UCSD-AML1 (cell line): ENCODE measurements at regions not wholly inside any gene's neighbourhood (a gene's known extent, or its start where the extent isn't known, plus 50 kb on each side); places are given as distances from the start of the nearest gene placed in this dataset.

Experiments
- DNase-seq: peaks from one replicate; lab custom pipeline; 2025; ENCODE audit not compliant: unreplicated experiment; lab: John Stamatoyannopoulos, UW

DNA sequence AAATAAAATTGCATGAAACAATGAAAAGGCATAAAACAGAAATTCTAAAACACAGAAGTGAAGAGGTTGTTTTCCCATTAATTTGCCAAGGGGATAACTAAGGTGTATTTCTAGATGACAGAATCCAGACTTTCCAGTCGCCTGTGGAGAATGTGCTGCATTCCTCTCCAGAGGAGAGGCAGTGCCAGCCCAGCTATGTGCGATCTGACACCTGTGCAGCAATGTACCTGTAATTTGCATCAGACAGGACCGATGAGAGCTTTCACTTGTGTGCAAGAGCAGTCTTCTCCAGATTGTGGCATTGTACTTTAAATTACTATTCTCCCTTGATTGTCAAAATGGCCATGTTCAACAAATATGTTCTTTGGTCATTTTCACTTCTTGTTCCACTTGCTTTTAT is 1037.9 kb downstream of the EFNB2 start:
- DNase-seq = no peak

DNA sequence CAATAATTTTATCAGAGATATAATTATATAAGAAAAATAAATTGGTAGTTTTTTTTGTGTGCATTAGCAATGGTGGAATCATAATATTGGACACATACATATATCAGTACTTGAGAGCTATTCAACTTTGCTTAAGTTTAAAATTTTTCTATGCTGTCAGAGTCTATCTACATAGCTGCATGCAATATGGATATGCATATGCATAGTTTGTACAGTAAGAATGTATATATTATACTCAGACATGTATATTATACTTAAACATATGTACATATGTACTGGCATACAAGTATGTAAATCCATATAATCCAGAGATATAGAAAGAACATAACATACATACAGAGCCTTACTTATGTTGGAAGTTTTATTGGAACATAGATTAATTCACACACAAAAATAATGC is 1043.2 kb downstream of the EFNB2 start:
- no peak for DNase-seq

DNA sequence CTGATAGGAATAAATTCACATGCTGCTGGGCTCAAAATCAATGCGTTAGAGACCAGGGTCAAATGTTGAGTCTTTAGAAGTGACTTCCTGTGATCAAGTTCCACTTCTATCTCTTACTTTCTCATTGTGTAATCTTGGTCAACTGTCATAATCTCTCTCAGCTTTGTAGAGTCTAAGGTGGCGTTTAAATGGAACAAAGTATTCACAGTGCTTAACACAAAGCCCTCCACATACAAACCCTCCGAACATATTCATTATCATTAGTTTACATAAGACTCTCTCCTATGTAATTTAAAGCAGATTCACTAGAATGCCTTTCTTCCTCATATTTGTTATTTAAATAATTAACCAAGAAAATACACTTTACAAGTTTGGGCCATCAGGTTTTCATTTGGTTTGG is 1044.1 kb downstream of the EFNB2 start:
- no peak for DNase-seq

DNA sequence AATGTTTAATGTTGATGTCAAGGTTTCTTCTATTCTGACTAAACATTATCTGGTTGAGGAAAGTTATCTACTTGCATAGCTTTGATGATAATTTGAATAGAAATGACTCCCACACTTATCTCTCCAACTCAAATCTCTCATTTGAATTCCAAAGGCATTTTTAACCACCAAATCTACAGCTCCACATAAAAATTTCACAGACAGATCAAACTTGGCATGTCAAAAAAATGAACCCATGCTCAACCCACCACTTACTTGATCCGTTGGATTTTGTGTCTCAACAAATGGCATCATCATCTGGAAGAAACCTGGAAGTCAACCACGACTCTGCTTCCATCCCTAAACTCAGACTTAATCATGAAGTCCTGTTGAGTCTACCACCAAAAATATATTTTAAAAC is 1050.4 kb downstream of the EFNB2 start:
- no peak for DNase-seq

DNA sequence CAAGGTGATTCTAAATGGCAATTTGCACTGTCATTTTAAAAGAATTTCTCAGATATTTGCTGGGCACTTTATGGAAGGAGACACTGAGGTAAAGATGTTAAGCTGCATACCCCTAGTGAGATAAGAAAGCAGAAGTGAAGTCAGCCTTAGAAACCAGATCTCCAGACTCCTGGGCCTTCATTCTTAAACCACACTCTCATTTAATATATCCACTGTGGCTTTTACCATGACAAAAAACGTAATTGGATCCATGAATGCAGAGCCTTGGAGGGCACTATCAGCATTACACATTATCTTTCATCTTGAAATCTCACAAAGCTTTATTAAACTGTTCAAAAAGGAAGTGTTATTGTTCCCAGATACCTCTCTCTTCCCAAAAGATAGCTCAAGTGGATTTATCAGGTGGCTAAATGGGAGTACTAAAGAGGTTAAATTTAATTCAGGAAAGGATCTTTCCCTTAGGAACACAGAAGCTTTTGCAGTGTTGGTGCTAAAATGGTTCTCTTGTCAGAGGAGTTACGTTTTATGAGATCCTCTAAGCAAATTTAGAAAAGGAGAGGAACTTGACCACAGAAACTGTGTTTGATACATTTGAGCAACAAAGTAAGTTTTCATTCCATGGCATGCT is 1060.4 kb downstream of the EFNB2 start:
- no peak for DNase-seq

DNA sequence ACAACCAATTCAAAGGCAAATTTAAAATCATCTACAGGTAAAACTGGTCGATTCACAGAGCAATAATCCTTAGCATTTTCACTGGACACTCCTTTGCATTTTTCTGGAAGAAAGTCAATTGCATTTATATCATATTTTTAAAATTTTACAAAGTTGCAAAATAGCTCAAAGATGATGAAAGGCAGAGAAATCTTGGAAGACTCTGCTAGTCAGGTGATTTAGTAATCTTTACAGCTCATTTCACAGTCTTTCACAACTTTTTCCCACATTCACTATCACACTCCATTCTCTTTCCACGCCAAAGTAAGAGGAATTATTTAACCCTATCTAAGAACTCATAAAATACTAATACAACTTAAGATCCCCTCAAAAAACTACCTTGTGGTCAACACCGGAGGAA is 1063.8 kb downstream of the EFNB2 start:
- DNase-seq = no peak

DNA sequence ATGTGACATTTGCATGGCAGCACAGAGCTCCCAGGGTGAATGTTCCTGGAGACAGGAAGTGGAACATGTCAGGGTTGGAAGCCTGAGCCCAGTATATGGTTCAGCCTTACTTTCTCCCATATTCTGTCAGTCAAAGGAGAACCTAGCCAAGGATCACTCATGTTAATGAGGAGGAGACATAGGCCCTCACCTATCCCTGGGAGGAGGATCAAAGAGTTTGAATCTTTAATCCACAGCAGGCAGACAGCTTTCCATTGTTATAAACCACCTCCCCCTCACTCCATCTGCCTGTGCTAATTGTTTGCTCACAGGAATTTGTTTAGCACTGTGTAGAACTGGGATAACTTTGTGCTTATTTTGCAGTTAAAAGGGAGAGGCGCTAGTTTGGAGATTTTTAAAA is 1069.1 kb downstream of the EFNB2 start:
- no peak for DNase-seq

DNA sequence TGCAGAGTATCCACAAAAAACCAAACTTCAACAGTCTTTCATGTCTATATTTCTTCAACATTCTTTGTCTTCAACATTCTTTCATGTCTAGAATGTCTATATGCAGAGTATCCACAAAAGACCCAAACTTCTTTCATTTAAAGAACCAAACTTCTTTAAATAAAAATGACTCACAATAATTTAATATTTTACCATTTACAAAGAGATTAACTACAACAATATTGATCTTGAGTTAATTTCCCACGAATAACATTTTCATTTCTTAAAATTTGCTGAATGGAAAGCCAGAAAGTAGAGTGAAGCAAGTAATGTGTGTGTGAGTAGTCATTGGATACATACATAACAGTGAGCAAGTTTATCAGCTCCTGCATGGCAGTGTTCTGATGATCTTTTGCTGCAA is 1069.7 kb downstream of the EFNB2 start, which contains the start of gene DAOA:
DAOA (plus strand) TSS at position 301 of the 400 bp plus-strand sequence.
- DNase-seq = no peak

DNA sequence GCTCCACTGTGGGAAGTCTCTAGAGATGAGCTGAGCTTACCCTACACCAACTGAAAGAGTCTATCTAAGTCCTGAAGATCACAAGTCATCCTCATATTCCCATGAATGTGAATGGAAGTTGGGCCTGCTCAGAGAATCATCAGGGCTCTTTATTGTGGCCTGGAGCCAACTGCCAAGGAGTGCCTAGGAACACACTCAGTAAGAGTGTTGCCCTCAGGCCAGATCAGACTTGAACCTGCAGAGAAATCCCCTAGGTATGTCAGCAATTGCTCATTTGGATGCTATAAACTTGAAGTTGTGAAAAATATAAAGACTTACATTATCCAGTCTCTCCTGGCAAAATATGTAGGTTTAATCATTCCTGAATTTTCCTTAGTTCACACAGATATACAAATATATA is 1070.2 kb downstream of the EFNB2 start:
- no peak for DNase-seq

DNA sequence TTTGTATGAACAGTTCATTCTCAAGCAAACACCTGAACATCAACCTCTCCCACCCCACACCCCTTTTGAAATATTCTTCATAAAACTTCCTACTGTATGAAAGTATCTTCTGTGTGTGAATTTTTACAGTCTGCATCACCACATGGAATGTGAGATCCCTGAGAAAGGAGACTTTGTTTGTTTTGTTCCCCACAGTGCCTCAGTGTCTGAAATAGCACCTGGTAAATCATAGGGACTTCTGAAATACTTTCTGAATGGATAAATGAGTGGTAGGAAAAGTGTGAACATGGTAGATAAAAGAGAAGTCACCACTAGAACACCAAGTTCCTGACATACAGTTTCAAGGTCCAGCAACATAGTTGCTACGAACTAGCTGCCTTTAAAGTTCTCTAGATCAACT is 1071.2 kb downstream of the EFNB2 start:
- no peak for DNase-seq

DNA sequence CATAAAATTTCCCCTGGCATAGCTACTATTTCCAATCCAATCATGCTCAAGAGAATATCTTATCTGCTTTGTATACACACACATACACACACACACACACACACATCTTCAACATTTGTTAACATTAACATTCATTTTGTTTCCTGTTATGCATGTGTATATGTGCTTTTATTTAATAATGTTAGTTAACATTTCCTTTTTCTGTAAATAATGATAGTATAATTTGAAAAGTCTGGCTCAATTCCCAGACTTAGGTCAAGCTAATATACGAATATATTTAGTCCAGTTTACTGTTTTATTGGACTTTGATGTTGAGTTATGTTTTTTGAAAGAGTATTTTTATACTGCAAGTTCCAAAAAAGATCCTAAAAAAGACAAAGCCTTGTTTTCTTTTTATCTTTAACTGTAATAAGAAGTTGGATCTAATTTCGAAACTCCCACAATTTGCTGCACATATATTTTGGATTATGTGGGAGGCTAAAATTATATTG is 1072.4 kb downstream of the EFNB2 start:
- no peak for DNase-seq

DNA sequence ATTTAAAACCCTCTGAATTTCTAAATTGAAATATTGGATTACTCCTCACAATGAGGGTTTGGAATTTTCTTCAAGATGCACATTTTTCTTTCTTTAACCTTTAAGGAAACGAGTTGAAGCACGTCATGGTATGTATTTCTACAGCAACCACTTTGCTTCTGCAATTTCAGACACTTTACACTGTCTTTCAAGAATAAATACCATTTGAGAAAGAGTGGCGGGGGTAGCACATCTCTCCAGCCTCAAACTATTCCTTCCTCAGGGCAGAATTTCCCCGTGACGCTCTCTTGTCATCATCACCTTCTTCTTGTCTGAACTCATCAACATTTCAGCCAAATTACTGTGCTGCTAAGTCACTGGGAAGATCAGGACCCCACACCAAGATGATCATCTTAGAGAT is 1073.4 kb downstream of the EFNB2 start:
- DNase-seq = no peak

DNA sequence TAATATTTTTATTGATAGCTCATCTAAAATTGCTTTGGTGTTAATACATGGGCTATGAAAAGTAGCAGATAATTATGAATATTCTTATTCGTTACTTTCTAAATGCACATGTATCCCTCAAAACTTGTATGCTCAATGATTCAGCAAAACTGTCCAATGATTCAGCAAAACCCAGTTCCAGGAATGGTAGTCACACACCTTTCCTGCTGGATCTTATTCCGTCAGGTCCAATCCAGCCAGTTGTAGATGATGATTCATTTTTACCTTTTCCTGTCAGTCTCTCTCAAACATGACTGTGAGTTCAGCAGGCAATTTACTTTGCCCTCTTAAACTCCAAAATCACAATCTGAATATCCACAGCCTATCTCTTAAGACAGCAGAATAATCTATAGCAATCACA is 1082.6 kb downstream of the EFNB2 start:
- DNase-seq = no peak

DNA sequence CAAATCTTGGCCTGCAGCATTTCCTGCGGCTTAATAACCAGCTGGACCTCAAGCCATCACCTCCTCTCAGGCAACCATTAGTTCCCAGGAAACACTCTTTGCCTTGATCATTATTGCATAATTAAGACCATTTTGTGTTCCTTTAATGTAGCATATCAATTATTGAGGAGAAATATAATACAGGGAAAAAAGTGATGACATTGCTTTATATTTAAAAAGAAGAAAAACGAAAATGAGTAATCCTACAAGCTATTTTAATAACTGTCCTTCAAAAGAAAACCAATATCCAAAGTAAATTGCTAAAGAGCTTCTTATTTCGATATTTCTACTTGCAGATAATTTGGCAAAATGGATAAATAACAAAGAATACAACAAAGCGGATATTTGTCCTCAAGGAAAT is 1084.7 kb downstream of the EFNB2 start:
- no peak for DNase-seq

DNA sequence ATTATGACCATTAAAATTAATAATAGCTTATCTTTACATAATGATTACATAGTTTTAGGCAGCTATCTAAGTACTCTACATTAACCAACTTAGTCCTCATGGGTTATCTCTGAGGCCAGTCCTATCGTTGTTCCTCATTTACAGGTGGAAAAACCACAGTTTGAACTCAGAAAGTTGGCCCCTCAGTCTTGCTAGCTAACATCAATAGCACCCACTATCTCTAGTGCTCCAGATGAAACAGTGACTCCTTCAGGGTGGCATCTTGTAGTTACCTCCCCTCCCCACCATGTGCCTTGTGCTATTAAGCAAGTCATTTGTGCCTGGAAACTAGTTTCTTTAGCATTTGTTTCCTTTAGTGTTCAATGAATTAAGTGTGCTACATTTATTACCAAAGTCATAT is 1086.7 kb downstream of the EFNB2 start:
- DNase-seq = no peak

DNA sequence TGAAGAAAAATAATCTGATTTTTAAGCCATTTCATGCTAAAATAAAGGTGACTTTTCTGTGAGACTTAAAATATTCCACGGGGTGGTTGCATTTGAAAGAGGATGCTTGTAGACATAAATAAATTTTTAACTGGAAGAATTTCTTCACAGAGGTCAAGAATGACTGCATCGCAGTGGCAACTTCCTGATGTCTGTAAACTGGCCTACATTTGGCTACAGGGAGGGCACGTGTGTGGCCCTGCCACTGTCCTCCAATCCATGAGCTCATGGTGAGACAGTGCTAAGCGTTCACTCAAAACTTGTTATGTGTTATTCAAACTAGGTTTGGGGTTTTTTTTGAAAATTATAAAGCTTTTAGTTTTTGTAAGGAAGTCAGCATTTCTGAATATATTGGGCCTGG is 1089.3 kb downstream of the EFNB2 start:
- no peak for DNase-seq

DNA sequence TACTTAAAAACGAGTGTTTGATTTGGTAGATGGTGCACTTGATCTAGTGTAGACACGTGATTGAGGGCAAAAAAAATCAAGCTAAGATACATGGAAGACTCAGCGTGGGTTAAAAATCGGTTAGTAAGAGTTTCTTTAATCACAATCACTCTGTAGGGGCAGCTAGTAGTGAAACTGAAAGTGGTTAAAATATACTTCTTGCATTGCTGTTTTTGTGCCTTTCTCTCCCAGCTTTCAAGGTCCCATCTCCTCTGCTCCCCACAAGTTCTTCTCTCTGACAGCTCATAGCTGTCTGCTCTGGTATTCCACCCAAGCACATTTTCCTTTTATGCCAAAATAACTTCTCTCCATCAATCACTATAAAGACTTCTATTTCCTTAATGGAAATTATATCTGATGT is 1089.7 kb downstream of the EFNB2 start:
- DNase-seq = no peak

DNA sequence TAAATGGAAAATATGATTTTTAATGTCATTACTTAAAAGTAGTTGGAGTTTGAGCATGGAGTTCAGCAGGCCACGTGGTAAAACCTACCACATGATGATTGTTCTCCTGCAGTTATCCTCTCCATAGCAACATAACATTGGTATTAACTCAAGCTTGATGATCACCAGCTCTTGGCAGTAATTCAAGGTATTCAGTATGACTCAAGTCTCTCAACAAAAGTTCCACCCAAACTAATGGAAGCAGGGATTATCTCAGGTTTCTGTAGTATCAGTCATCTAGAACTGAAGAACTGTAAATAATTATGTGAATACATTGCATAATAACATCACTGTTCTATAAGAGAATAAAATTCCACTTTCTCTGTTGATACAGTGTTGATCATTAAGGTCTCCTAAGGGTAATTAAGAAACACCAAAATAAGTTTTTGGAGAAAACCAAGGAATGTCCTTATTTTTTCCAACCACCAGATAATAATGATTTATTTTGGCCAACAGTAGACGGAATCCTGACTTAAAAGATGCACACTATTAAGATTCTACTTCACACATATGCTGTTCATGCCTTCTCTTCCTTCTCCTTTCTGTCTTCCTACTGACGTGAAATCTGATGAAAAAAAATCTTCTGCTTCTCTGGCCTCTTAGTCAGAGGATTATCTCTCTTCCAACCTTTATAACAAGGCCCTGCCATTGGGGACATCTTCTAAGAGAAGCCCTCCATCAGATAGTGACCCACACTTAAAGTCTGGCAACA is 1092.3 kb downstream of the EFNB2 start:
- no peak for DNase-seq

DNA sequence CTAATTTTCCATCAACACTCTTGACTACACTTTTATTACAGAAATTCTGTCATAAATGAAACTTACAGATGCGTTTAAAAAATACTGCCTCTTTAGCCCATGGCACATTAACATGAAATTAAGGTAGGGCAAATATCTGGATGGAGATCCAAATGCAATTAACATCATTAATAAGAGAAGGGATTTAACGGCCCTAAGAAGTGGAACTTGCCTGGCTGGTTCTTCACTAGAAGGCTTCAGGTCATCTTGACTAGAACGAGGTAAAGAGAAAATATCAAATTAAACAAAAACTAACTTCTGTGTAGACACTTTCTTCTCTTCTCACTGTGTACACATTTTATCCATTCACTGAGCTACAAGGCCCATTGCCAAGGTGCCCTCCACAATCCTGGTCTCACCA is 1093.4 kb downstream of the EFNB2 start:
- no peak for DNase-seq

DNA sequence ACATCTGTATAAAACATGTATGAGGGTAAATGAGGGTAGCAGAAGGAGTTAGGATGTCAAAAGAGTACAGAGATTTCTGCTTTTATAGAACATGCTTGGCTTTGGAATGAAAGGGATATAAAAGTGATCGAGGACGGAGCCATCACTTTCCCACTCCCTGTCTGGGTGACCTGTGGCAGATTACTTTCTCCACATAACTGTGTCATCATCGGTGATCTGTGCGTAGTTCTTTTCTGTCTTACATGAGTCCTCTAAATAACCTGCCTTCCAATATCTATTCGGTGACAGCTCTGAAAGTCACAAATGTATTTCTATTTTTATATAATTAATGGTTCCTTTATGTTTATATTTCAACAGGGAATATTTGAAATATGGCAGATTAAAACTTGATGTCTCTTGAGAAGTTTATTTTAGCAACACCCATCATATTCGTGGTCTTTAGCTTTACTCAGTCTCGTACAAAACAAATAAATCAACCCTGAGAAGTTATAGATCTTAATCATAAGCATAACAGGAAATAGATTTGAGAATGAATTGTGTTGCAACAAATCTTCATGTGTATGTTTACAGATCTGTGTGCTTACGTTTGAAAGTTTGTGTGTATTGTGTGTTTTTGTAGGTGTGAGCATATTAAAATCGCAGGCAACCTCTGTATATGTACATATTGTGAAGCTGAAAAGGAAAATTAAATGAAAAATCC is 1094.3 kb downstream of the EFNB2 start:
- DNase-seq = no peak

DNA sequence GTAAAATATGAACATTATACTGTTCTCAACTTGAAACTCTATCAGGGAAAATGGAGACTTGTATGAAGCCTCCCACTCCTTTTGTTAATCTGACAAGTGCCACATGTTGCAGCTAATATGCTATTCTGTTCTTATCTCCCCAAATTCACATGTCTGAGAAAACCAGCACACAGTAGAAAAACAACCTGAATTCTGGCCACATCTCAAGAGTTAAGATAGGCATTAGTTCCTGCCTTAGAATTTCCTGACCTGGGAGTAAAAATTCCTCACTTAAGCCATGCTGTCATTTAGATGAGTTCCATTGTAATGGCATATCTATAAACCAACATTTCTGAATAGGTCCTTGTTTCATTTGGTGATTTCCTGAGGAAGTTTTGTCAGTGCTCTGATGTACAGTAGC is 1098.5 kb downstream of the EFNB2 start:
- DNase-seq = no peak

DNA sequence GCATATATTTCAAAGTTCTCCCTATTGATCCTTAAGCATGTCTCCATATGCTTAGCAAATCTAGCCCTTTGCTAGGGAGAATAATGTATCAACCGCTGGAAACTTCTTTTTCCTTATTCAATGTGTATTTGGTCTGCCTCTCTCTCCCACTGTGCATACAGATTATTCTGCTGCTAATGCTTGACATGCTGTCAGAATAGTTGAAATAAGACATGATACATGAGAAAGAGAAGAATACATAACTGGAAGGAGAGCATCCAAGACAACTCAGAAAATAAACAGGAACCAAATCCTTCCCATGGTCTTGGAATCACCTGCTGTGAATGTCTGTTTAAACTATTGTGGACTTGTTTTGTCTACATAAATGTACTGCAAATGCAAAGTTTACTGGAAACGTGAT is 1103.0 kb downstream of the EFNB2 start:
- no peak for DNase-seq
